Suprapubic skin (tissue), 4 donors: ENCODE measurements at regions not wholly inside any gene's neighbourhood (a gene's known extent, or its start where the extent isn't known, plus 50 kb on each side); places are given as distances from the start of the nearest gene placed in this dataset.

ENCODE experiments used
- CTCF ChIP-seq, 2 donors: fragments of 200-600 bp in 1 of 2; fragments of 450-650 bp in 1 of 2; sonication (generic) in 1 of 2; IDR thresholded peaks; one replicate each; pipeline ENCODE4 v1.5.1; 2016 to 2019; ENCODE audit warnings: antibody characterized with exemption in 2 of 2, mild to moderate bottlenecking in 1 of 2, moderate library complexity in 1 of 2
- EP300 ChIP-seq: sonication (generic); formaldehyde crosslinking; IDR thresholded peaks from one replicate; pipeline ENCODE4 v1.6.1; 2017; ENCODE audit warnings: antibody characterized with exemption
- POLR2A ChIP-seq, 2 donors: fragments of 450-650 bp; IDR thresholded peaks; one replicate each; pipeline ENCODE4 v1.6.1; 2017; ENCODE audit warnings: antibody characterized with exemption in 2 of 2, mild to moderate bottlenecking in 2 of 2, moderate library complexity in 2 of 2
- POLR2AphosphoS5 ChIP-seq, 3 donors: sonication (generic); formaldehyde crosslinking; IDR thresholded peaks; one replicate each; pipeline ENCODE4 v1.6.1; 2017; ENCODE audit warnings: antibody characterized with exemption in 3 of 3

- TF ChIP-seq CTCF (IDR thresholded peaks at IDR 0.05) (no peak), POLR2A (IDR thresholded peaks at IDR 0.05) (no peak), EP300 (no peak), POLR2AphosphoS5 (IDR thresholded peaks at IDR 0.05) (no peak)
Measured at GRCh38 chr6:927157-927556, 234.2 kb upstream of the EXOC2 start.
